Peyer's patch (tissue), 4 donors: ENCODE measurements at regions not wholly inside any gene's neighbourhood (a gene's known extent, or its start where the extent isn't known, plus 50 kb on each side); places are given as distances from the start of the nearest gene placed in this dataset.

Experiments
- DNase-seq, 3 donors: peaks; one replicate each; pipeline ENCODE4 v3.0.0-alpha.2; 2017 to 2019
- H3K27ac ChIP-seq, 4 donors: fragments of 200-600 bp; sonication (generic); one replicate each; pipeline ENCODE4 v1.5.1; 2016 to 2019
- H3K27me3 ChIP-seq, 2 donors: fragments of 200-600 bp; sonication (generic); one replicate each; pipeline ENCODE4 v1.5.1; 2019
- H3K36me3 ChIP-seq, 3 donors: fragments of 200-600 bp; sonication (generic); one replicate each; pipeline ENCODE4 v1.5.1; 2016 to 2019
- H3K4me1 ChIP-seq, 4 donors: fragments of 200-600 bp; sonication (generic); one replicate each; pipeline ENCODE4 v1.5.1; 2016 to 2019
- H3K4me3 ChIP-seq, 4 donors: fragments of 200-600 bp; sonication (generic); 1 replicate in 3 of 4; 2 replicates in 1 of 4; pipeline ENCODE4 v1.5.1; 2016 to 2019; ENCODE audit warnings: mild to moderate bottlenecking in 1 of 4
- H3K9me3 ChIP-seq, 4 donors: fragments of 200-600 bp; sonication (generic); one replicate each; pipeline ENCODE4 v1.5.1; 2016 to 2019; ENCODE audit warnings: mild to moderate bottlenecking in 1 of 4
- POLR2A ChIP-seq, 2 donors: fragments of 450-650 bp; IDR thresholded peaks; one replicate each; pipeline ENCODE4 v1.5.1; 2017; ENCODE audit warnings: antibody characterized with exemption in 2 of 2, mild to moderate bottlenecking in 2 of 2, moderate library complexity in 2 of 2
- TF ChIP-seq, protein P1 (sequence below), 6 experiments: fragments of 450-650 bp in 4 of 6; fragments of 200-600 bp in 2 of 6; sonication (generic) in 1 of 6; IDR thresholded peaks; one replicate each; pipeline ENCODE4 v1.5.1; 2017 to 2019; ENCODE audit warnings: antibody characterized with exemption in 6 of 6, mild to moderate bottlenecking in 3 of 6, moderate library complexity in 1 of 6

DNA sequence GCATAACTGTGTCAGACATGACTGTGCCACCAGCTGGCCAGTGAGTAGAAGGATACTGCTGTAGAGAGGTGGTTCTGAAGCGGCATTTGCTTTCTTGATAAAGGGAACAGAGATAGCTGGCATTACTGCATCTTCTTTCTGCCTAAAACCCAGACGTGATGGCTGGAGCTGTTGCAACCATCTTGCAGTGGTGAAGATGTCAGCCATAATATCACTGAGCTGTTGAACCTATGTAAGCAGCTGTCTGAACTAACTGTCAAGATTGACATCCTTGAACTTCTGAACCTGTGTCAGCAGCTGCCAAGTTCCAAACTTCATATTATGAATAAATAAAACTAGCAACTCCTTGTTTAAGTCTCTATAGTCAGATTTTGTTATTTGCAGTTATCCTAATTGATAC lies 88.9 kb upstream of the LNX1 start:
- Histone ChIP-seq H3K4me1 (no peaks in the 10 kb centered on the region), H3K9me3 (no peaks in the 10 kb centered on the region), H3K27me3 (no peaks in the 10 kb centered on the region), H3K27ac (no peak overlapping the region), H3K4me3 (no peak overlapping the region), H3K36me3 (no peaks in the 10 kb centered on the region)
- DNase-seq, result no peak
- TF ChIP-seq POLR2A (IDR thresholded peaks at IDR 0.05), result no peak
- TF ChIP-seq, protein P1, sequence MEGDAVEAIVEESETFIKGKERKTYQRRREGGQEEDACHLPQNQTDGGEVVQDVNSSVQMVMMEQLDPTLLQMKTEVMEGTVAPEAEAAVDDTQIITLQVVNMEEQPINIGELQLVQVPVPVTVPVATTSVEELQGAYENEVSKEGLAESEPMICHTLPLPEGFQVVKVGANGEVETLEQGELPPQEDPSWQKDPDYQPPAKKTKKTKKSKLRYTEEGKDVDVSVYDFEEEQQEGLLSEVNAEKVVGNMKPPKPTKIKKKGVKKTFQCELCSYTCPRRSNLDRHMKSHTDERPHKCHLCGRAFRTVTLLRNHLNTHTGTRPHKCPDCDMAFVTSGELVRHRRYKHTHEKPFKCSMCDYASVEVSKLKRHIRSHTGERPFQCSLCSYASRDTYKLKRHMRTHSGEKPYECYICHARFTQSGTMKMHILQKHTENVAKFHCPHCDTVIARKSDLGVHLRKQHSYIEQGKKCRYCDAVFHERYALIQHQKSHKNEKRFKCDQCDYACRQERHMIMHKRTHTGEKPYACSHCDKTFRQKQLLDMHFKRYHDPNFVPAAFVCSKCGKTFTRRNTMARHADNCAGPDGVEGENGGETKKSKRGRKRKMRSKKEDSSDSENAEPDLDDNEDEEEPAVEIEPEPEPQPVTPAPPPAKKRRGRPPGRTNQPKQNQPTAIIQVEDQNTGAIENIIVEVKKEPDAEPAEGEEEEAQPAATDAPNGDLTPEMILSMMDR (IDR thresholded peaks at IDR 0.05), result no peak

DNA sequence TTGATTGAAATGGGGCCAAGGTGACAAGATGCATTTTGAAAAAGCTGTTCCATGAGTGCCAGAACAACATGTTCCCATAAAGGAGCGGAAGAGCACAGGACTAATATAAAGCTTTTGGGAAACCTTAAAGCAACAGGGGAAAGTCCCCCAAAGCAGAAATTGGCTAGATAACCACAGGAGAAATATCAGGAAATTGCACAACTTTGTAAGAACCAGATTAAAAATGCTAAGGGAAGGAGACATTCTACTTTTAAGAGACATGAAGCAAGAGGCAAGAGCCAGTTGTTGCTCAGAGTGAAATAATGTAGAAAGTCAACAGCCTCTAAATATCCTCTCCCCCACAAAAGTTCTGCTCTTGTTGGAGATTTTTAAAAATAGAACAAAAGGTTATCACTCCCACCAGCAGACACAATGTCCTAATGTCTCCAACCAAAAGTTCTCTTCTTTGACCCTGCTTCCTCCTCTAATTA lies 85.2 kb upstream of the LNX1 start:
- no peaks in the 10 kb centered on the region for H3K36me3 ChIP-seq
- no peak overlapping the region for H3K4me3 ChIP-seq
- H3K27ac ChIP-seq, result peak overlapping the region in 3 of 4 donors; percentile 25 to 70 (median 67)
- TF ChIP-seq POLR2A (IDR thresholded peaks at IDR 0.05), result no peak
- TF ChIP-seq, protein P1 (IDR thresholded peaks at IDR 0.05), result no peak
- no peaks in the 10 kb centered on the region for H3K9me3 ChIP-seq
- DNase-seq, result no peak
- no peaks in the 10 kb centered on the region for H3K27me3 ChIP-seq
- no peaks in the 10 kb centered on the region for H3K4me1 ChIP-seq

DNA sequence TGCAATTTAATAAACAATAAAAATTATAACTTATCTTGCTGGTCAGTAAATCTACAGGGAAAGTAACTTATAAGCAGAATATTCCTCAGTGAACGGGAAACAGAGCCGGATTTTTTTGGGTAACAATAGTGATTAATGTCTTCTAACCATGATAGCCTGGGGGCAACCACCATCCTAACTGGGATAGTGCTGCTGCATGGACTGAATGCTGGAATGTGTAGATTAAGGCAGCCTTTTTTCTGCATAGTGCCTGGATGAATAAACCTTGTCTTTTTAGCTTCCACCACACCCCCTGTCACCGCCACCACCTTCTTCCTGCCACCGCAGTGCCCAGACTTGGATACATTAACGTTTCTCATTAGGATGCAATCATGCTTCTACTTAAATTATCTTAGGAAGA lies 83.6 kb upstream of the LNX1 start:
- TF ChIP-seq, protein P1 (IDR thresholded peaks at IDR 0.05), result no peak
- no peak for TF ChIP-seq POLR2A (IDR thresholded peaks at IDR 0.05)
- H3K27me3 ChIP-seq, result no peaks in the 10 kb centered on the region
- no peaks in the 10 kb centered on the region for H3K36me3 ChIP-seq
- DNase-seq, result no peak
- H3K9me3 ChIP-seq, result no peaks in the 10 kb centered on the region
- no peak overlapping the region for H3K27ac ChIP-seq
- H3K4me3 ChIP-seq, result no peak overlapping the region
- H3K4me1 ChIP-seq, result no peaks in the 10 kb centered on the region

DNA sequence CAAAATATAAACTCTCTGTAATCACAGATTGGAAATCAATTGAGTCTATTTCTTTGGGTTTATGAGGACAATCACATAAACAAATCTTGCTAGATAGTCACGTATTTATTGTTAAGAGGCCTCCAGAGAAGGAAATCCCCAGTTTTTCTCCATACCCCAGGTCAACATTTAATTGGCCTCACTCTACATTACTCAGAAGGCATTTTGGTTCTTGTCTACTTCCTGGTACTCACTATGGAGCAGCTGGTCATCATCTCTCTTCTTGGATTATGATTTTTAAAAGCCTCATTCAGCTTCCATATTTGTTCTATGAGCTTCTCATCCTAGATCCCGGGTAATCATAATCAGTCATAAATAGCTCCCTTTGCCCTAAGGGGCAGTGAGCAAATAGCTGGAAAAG lies 81.6 kb upstream of the LNX1 start:
- H3K9me3 ChIP-seq, result no peaks in the 10 kb centered on the region
- no peak overlapping the region for H3K27ac ChIP-seq
- no peaks in the 10 kb centered on the region for H3K27me3 ChIP-seq
- H3K4me3 ChIP-seq, result no peak overlapping the region
- no peaks in the 10 kb centered on the region for H3K4me1 ChIP-seq
- TF ChIP-seq, protein P1 (IDR thresholded peaks at IDR 0.05), result no peak
- TF ChIP-seq POLR2A (IDR thresholded peaks at IDR 0.05), result no peak
- no peak for DNase-seq
- H3K36me3 ChIP-seq, result no peaks in the 10 kb centered on the region

DNA sequence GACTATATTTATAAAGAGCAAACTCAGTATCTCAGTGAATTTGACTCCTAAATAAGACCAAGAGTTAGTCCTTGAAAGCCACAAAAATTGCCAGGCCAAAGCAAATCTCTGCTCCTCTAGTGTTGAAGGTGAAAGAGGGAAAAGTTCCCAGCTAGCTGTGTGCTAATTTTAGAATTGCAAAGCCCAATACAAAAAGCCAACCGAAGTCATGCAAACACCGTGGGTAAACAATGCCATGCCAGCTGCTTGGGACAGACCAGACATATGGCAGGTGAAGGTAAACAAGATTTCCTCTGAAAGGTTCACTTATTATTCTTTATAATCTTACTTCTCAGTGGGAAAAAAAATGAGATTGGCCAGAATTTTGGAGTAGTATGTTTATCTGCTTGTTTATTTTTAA lies 80.5 kb upstream of the LNX1 start:
- Histone ChIP-seq H3K4me1 (no peaks in the 10 kb centered on the region), H3K36me3 (no peaks in the 10 kb centered on the region), H3K4me3 (no peak overlapping the region), H3K27me3 (no peaks in the 10 kb centered on the region), H3K27ac (no peak overlapping the region), H3K9me3 (no peaks in the 10 kb centered on the region)
- TF ChIP-seq POLR2A (IDR thresholded peaks at IDR 0.05), result no peak
- TF ChIP-seq, protein P1 (IDR thresholded peaks at IDR 0.05), result no peak
- no peak for DNase-seq

DNA sequence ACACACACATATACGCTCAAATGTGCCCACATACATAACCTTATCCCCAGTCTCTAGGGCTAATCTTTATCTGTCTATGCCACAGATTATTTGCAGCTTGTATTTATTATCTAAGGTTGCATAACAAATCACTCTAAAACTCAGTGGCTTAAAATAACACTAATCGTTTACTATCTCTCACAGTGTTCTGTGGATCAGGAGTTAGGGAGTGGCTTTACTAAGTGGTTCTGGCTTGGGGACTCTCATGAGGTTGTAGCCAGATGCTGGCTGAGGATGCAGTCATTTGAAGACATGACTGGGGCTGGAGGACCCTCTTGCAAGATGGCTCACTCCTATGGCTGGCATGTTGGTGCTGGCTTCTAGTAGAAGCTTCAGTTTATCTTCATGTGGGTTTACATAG lies 68.5 kb upstream of the LNX1 start:
- Histone ChIP-seq H3K36me3 (no peaks in the 10 kb centered on the region), H3K4me3 (no peak overlapping the region), H3K9me3 (no peaks in the 10 kb centered on the region), H3K27ac (no peak overlapping the region), H3K27me3 (no peaks in the 10 kb centered on the region), H3K4me1 (no peaks in the 10 kb centered on the region)
- TF ChIP-seq POLR2A (IDR thresholded peaks at IDR 0.05), result no peak
- TF ChIP-seq, protein P1 (IDR thresholded peaks at IDR 0.05), result no peak
- DNase-seq, result no peak
